GM13977 (cell line): ENCODE measurements at regions not wholly inside any gene's neighbourhood (a gene's known extent, or its start where the extent isn't known, plus 50 kb on each side); places are given as distances from the start of the nearest gene placed in this dataset.

Experiments used
- DNase-seq: peaks from one replicate; pipeline ENCODE4 v3.0.0; 2012; ENCODE audit warnings: low spot score
- CTCF ChIP-seq: IDR thresholded peaks from 2 replicates; pipeline ENCODE4 v1.5.1; 2012; ENCODE audit warnings: mild to moderate bottlenecking, control low read depth; ENCODE audit not compliant: insufficient read depth; ENCODE audit errors: extremely low read depth, missing control alignments
- in situ Hi-C: fragments of 300-500 bp; cut with MboI; formaldehyde crosslinking; loops from one replicate; pipeline ENCODE4 v1.12.0; 2022; ENCODE audit warnings: low sequenced_read_pairs, low pct_unique_long_range_greater_than_20kb, mixed read lengths, inconsistent platforms; ENCODE audit not compliant: unreplicated experiment

DNA sequence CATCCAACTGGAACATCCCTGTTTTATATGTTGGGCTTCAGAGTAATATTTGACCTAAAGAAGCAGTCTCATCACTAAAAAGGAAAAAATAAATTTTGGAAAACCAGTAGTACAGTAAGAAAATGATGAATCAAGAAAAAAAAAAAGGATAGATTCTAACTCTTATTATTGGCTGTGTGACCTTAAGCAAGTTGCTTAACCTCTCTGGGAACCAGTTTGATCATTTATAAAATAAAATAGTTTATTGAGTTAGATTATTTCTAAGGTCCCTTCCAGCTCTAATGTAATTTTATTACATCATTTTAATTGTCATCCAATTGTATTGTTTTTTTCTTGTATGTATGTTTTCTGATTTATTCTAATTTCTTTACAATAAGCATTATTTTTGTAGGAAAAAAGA, 127.0 kb downstream of the PRELID2 start:
- TF ChIP-seq CTCF = no peak
- no peak for DNase-seq
- in situ Hi-C loops = loop anchor here (25.0 kb wide), 1 partner anchor 429 kb away; no protein-coding TSS in a partner anchor

GRCh38 chr5:145704724-145705123, 130.4 kb downstream of the PRELID2 start:
- in situ Hi-C loops = loop anchor here (25.0 kb wide), 1 partner anchor 433 kb away; no protein-coding TSS in a partner anchor
- DNase-seq = no peak
- TF ChIP-seq CTCF = no peak

- in situ Hi-C loops = loop anchor here (25.0 kb wide), 1 partner anchor 433 kb away; no protein-coding TSS in a partner anchor
- no peak for DNase-seq
- TF ChIP-seq CTCF = no peak
Measured at GRCh38 chr5:145703856-145704255, 131.3 kb downstream of the PRELID2 start.

GRCh38 chr5:145701404-145701803, 133.7 kb downstream of the PRELID2 start:
- TF ChIP-seq CTCF = no peak
- no peak for DNase-seq
- in situ Hi-C loops = loop anchor here (25.0 kb wide), 1 partner anchor 436 kb away; no protein-coding TSS in a partner anchor

DNA sequence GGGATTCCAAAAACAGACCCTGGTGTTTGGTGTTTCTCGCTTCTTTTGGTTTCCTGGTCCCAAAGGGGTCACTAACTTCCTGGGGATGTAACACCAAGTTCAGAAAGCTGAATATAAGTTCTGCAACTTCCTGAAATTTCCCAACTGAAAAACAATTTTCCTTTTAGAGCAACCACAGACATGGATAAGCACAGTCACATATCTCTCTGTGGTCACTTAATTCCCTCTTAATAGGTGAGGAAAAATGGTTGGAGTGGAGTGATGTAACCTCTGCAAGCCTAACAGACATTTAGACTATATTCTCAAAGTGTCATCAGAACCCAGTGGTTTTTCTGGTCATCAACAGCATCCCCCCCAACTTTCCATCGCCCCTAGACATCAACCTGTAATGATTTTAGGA, 135.3 kb downstream of the PRELID2 start:
- no peak for TF ChIP-seq CTCF
- no peak for DNase-seq
- in situ Hi-C loops = loop anchor here (25.0 kb wide), 1 partner anchor 437 kb away; no protein-coding TSS in a partner anchor

GRCh38 chr5:145697251-145697990, 137.7 kb downstream of the PRELID2 start:
- peak; percentile 17 for DNase-seq
- TF ChIP-seq CTCF = peak; percentile 56
- in situ Hi-C loops = no loop called here
